PFSK-1 (cell line): ENCODE measurements at regions not wholly inside any gene's neighbourhood (a gene's known extent, or its start where the extent isn't known, plus 50 kb on each side); places are given as distances from the start of the nearest gene placed in this dataset.

Experiments used
- POLR2AphosphoS5 ChIP-seq: IDR thresholded peaks from 2 replicates; pipeline ENCODE4 v1.6.1; 2012; ENCODE audit warnings: low read depth, mild to moderate bottlenecking, control low read depth, low read length, moderate library complexity
- TAF1 ChIP-seq: IDR thresholded peaks from 2 replicates; pipeline ENCODE4 v1.6.1; 2012; ENCODE audit warnings: low read length, control low read depth, borderline replicate concordance; ENCODE audit not compliant: insufficient read depth

DNA sequence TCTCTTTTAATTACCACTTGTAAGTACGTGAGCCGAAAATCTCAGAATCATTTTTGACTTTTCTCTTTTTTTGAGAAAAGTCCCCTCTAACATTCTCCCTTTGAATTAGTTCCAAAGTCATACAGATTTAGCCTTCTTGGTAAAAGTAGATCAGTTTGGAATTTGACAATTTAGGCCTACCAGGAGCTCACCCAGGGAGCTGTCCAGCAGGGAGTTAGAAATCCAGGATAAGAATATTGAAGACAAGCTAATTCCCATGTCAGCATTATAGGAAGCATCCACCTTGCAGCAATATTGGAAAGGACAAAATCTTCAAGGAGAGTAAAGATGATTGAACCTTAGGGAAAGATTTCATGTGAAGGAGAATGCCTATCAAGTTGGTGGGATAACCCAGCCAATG, 352.2 kb upstream of the CPEB2 start:
- TF ChIP-seq POLR2AphosphoS5 (no peak), TAF1 (no peak)
